Loucy (cell line): ENCODE measurements at regions not wholly inside any gene's neighbourhood (a gene's known extent, or its start where the extent isn't known, plus 50 kb on each side); places are given as distances from the start of the nearest gene placed in this dataset.

Experiments
- H2AFZ ChIP-seq: fragments of 200-600 bp; sonication (generic); 2 replicates; pipeline ENCODE4 v1.6.0; 2016; ENCODE audit warnings: antibody characterized with exemption, mild to moderate bottlenecking, low read length, moderate library complexity
- H3F3A ChIP-seq: fragments of 200-600 bp; 2 replicates; pipeline ENCODE4 v1.6.0; 2016; ENCODE audit warnings: antibody characterized with exemption, low read depth, mild to moderate bottlenecking
- H3K27me3 ChIP-seq: fragments of 200-600 bp; sonication (generic); 2 replicates; pipeline ENCODE4 v1.6.1; 2014; ENCODE audit warnings: low read length, mild to moderate bottlenecking; ENCODE audit not compliant: insufficient read depth, poor library complexity, severe bottlenecking
- H3K36me3 ChIP-seq: fragments of 200-600 bp; sonication (generic); 2 replicates; pipeline ENCODE4 v1.6.1; 2016; ENCODE audit warnings: low read length; ENCODE audit not compliant: insufficient read depth
- H3K4me1 ChIP-seq: fragments of 200-600 bp; sonication (generic); 2 replicates; pipeline ENCODE4 v1.5.1; 2014; ENCODE audit warnings: low read length, mild to moderate bottlenecking; ENCODE audit not compliant: insufficient read depth, poor library complexity, severe bottlenecking
- H3K4me2 ChIP-seq: fragments of 200-600 bp; sonication (generic); 2 replicates; pipeline ENCODE4 v1.6.0; 2014; ENCODE audit warnings: antibody characterized with exemption, low read length, low read depth, mild to moderate bottlenecking; ENCODE audit not compliant: poor library complexity, severe bottlenecking
- H3K4me3 ChIP-seq: fragments of 200-600 bp; sonication (generic); 2 replicates; pipeline ENCODE4 v1.5.1; 2014; ENCODE audit warnings: low read length, mild to moderate bottlenecking, mixed read lengths; ENCODE audit not compliant: poor library complexity, severe bottlenecking
- H3K79me2 ChIP-seq: fragments of 200-600 bp; sonication (generic); 2 replicates; pipeline ENCODE4 v1.6.1; 2014; ENCODE audit warnings: low read length; ENCODE audit not compliant: insufficient read depth
- H3K9ac ChIP-seq: fragments of 200-600 bp; sonication (generic); 2 replicates; pipeline ENCODE4 v1.6.0; 2014; ENCODE audit warnings: mild to moderate bottlenecking, low read depth, low read length, moderate library complexity; ENCODE audit not compliant: poor library complexity, severe bottlenecking
- H3K9me2 ChIP-seq: fragments of 200-600 bp; sonication (generic); replicated peaks from 2 replicates; pipeline ENCODE4 v1.6.1; 2016; ENCODE audit warnings: low read depth, low read length, mixed read lengths
- H3K9me3 ChIP-seq: fragments of 200-600 bp; sonication (generic); 2 replicates; pipeline ENCODE4 v1.6.1; 2014; ENCODE audit warnings: mild to moderate bottlenecking, antibody characterized with exemption, low read length, low read depth; ENCODE audit not compliant: insufficient read depth
- H4K20me1 ChIP-seq: fragments of 200-600 bp; sonication (generic); 2 replicates; pipeline ENCODE4 v1.6.0; 2014; ENCODE audit warnings: antibody characterized with exemption, low read length, mild to moderate bottlenecking; ENCODE audit not compliant: insufficient read depth, poor library complexity, severe bottlenecking
- CTCF ChIP-seq: fragments of 200-600 bp; sonication (generic); conservative IDR thresholded peaks from 2 replicates; pipeline ENCODE4 v1.5.1; 2014; ENCODE audit warnings: mild to moderate bottlenecking, antibody characterized with exemption, low read length
- EZH2phosphoT487 ChIP-seq: fragments of 200-600 bp; IDR thresholded peaks from 2 replicates; pipeline ENCODE4 v1.6.1; 2018; ENCODE audit warnings: antibody characterized with exemption, mild to moderate bottlenecking, moderate library complexity, borderline replicate concordance

- no peaks in the 10 kb centered on the region for H3K9me2 ChIP-seq
- H3K4me1 ChIP-seq = peaks cover 19% of the 10 kb centered on the region
- H3K9me3 ChIP-seq = peaks cover 12% of the 10 kb centered on the region
- H3K9ac ChIP-seq = no peak overlapping the region
- H2AFZ ChIP-seq = no peak overlapping the region
- no peaks in the 10 kb centered on the region for H4K20me1 ChIP-seq
- H3K4me3 ChIP-seq = no peak overlapping the region
- H3K79me2 ChIP-seq = no peaks in the 10 kb centered on the region
- H3F3A ChIP-seq = peaks cover 13% of the 10 kb centered on the region
- no peaks in the 10 kb centered on the region for H3K27me3 ChIP-seq
- H3K4me2 ChIP-seq = peak overlapping the region; percentile 67
- TF ChIP-seq EZH2phosphoT487 (no peak), CTCF (no peak)
- H3K36me3 ChIP-seq = no peaks in the 10 kb centered on the region; the same call in 1 of the 2 replicates
These were observed 514.4 kb downstream of the MBD2 start for GRCh38 chr18:53710080-53710479.

GRCh38 chr18:53702480-53702879 lies 522.0 kb downstream of the MBD2 start:
- Histone ChIP-seq H3K4me1 (peaks cover 3% of the 10 kb centered on the region), H3K36me3 (no peaks in the 10 kb centered on the region), H2AFZ (no peak overlapping the region), H3K4me2 (no peak overlapping the region), H3K4me3 (no peak overlapping the region), H3K79me2 (no peaks in the 10 kb centered on the region), H3K27me3 (no peaks in the 10 kb centered on the region), H3K9me3 (no peaks in the 10 kb centered on the region), H3K9me2 (no peaks in the 10 kb centered on the region), H3F3A (no peaks in the 10 kb centered on the region), H4K20me1 (no peaks in the 10 kb centered on the region), H3K9ac (no peak overlapping the region)
- TF ChIP-seq EZH2phosphoT487 = no peak
- no peak for TF ChIP-seq CTCF

DNA sequence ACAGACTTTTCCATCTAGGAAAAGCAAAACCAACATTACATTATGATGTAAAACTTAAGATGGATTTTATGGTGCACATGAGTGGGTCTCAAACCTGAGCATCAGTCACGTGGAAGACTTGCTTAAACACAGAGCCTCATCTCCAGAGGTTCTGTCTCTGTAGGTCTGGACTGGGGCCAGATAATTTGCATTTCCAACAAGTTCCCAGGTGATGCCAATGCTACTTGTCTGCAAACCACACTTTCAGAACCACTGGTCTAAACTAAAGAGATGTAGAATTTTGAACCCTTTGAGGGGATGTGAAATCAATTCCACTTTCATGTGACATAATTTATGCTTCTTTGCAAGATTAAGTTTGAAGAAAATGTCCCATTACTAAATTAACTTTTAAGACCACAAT lies 522.8 kb downstream of the MBD2 start:
- Histone ChIP-seq H3K36me3 (no peaks in the 10 kb centered on the region), H3K79me2 (no peaks in the 10 kb centered on the region), H3K9me3 (no peaks in the 10 kb centered on the region), H3K4me1 (peaks cover 3% of the 10 kb centered on the region), H3K27me3 (no peaks in the 10 kb centered on the region), H3F3A (no peaks in the 10 kb centered on the region), H2AFZ (no peak overlapping the region), H3K9ac (no peak overlapping the region), H3K4me3 (no peak overlapping the region), H4K20me1 (no peaks in the 10 kb centered on the region), H3K4me2 (no peak overlapping the region), H3K9me2 (no peaks in the 10 kb centered on the region)
- TF ChIP-seq EZH2phosphoT487 (no peak), CTCF (no peak)
